GM12891 (cell line): ENCODE measurements at regions not wholly inside any gene's neighbourhood (a gene's known extent, or its start where the extent isn't known, plus 50 kb on each side); places are given as distances from the start of the nearest gene placed in this dataset.
"Not testable (repeated sequence)": the region's sequence is repeated elsewhere in the genome, so short reads cannot be mapped to it uniquely, and the experiment has no call there.

Experiments used
- POLR2A ChIP-seq: IDR thresholded peaks from 2 replicates; pipeline ENCODE4 v1.6.1; 2011; ENCODE audit warnings: low read depth, low read length, control low read depth
- POLR2AphosphoS5 ChIP-seq: IDR thresholded peaks from 2 replicates; pipeline ENCODE4 v1.6.1; 2011; ENCODE audit warnings: low read depth, low read length, control low read depth
- SPI1 ChIP-seq: IDR thresholded peaks from 2 replicates; pipeline ENCODE4 v1.6.1; 2011; ENCODE audit warnings: low read depth, low read length, control low read depth
- TAF1 ChIP-seq: IDR thresholded peaks from 2 replicates; pipeline ENCODE4 v1.6.1; 2011; ENCODE audit warnings: low read depth, low read length, control low read depth

- TF ChIP-seq TAF1, POLR2A, POLR2AphosphoS5, SPI1: not testable (repeated sequence)
Measured at GRCh38 chr4:59511809-59512208, 1688.3 kb upstream of the ADGRL3 start.
